HG03280 (cell line): ENCODE measurements at regions not wholly inside any gene's neighbourhood (a gene's known extent, or its start where the extent isn't known, plus 50 kb on each side); places are given as distances from the start of the nearest gene placed in this dataset.

Source experiments
- ATAC-seq: cut with Tn5 transposase; IDR thresholded peaks from one replicate; pipeline ENCODE4 v1.9.1; 2021; ENCODE audit warnings: mild to moderate bottlenecking, moderate library complexity; ENCODE audit not compliant: unreplicated experiment

- no peak for ATAC-seq
These were observed 201.6 kb downstream of the SLITRK5 start for GRCh38 chr13:87872813-87873212.

GRCh38 chr13:87877477-87877876, 206.3 kb downstream of the SLITRK5 start:
- ATAC-seq = no peak

GRCh38 chr13:87878706-87879105, 207.5 kb downstream of the SLITRK5 start:
- no peak for ATAC-seq

GRCh38 chr13:87884884-87885283, 213.7 kb downstream of the SLITRK5 start:
- ATAC-seq = no peak

GRCh38 chr13:87887459-87888123, 216.4 kb downstream of the SLITRK5 start:
- no peak for ATAC-seq

- ATAC-seq = no peak
These were observed 218.1 kb downstream of the SLITRK5 start for GRCh38 chr13:87889254-87889653.

GRCh38 chr13:87893186-87893585, 222.0 kb downstream of the SLITRK5 start:
- no peak for ATAC-seq

- no peak for ATAC-seq
These were observed 222.9 kb downstream of the SLITRK5 start for GRCh38 chr13:87894059-87894458.

GRCh38 chr13:87903553-87903952, 232.4 kb downstream of the SLITRK5 start:
- no peak for ATAC-seq

- ATAC-seq = no peak
These were observed 235.2 kb downstream of the SLITRK5 start for GRCh38 chr13:87906411-87906810.

- ATAC-seq = no peak
These were observed 236.0 kb downstream of the SLITRK5 start for GRCh38 chr13:87907202-87907601.

- ATAC-seq = no peak
These were observed 248.8 kb downstream of the SLITRK5 start for GRCh38 chr13:87919956-87920355.

GRCh38 chr13:87923753-87924152, 252.6 kb downstream of the SLITRK5 start:
- no peak for ATAC-seq

GRCh38 chr13:87925006-87925405, 253.8 kb downstream of the SLITRK5 start:
- ATAC-seq = no peak

- ATAC-seq = no peak
These were observed 269.6 kb downstream of the SLITRK5 start for GRCh38 chr13:87940776-87941175.

GRCh38 chr13:87941226-87941625, 270.1 kb downstream of the SLITRK5 start:
- ATAC-seq = no peak

- no peak for ATAC-seq
These were observed 271.0 kb downstream of the SLITRK5 start for GRCh38 chr13:87942205-87942604.

GRCh38 chr13:87944038-87944437, 272.9 kb downstream of the SLITRK5 start:
- no peak for ATAC-seq

- no peak for ATAC-seq
These were observed 281.2 kb downstream of the SLITRK5 start for GRCh38 chr13:87952377-87952776.

- ATAC-seq = no peak
These were observed 282.2 kb downstream of the SLITRK5 start for GRCh38 chr13:87953381-87953780.

- ATAC-seq = no peak
These were observed 282.9 kb downstream of the SLITRK5 start for GRCh38 chr13:87954091-87954490.

- ATAC-seq = no peak
These were observed 290.4 kb downstream of the SLITRK5 start for GRCh38 chr13:87961546-87961945.

- ATAC-seq = no peak
These were observed 301.4 kb downstream of the SLITRK5 start for GRCh38 chr13:87972568-87972967.
